Stomach smooth muscle (tissue), 2 donors: ENCODE measurements at regions not wholly inside any gene's neighbourhood (a gene's known extent, or its start where the extent isn't known, plus 50 kb on each side); places are given as distances from the start of the nearest gene placed in this dataset.
"Not testable (repeated sequence)": the region's sequence is repeated elsewhere in the genome, so short reads cannot be mapped to it uniquely, and the experiment has no call there.

Experiments
- H3K27ac ChIP-seq: one replicate; pipeline ENCODE4 v1.7.0; 2013; ENCODE audit warnings: mild to moderate bottlenecking, low read length, inconsistent platforms
- H3K27me3 ChIP-seq, 2 donors: one replicate each; pipeline ENCODE4 v1.7.0; 2013; ENCODE audit warnings: low read length in 2 of 2; ENCODE audit not compliant: insufficient read depth in 2 of 2, control insufficient read depth in 1 of 2
- H3K36me3 ChIP-seq, 2 donors: one replicate each; pipeline ENCODE4 v1.7.0; 2013; ENCODE audit warnings: low read length in 2 of 2; ENCODE audit not compliant: control insufficient read depth in 2 of 2, insufficient read depth in 2 of 2
- H3K4me1 ChIP-seq: one replicate; pipeline ENCODE4 v1.7.0; 2013; ENCODE audit warnings: low read length; ENCODE audit not compliant: control insufficient read depth, insufficient read depth
- H3K4me3 ChIP-seq, 2 donors: one replicate each; pipeline ENCODE4 v1.7.0; 2013; ENCODE audit warnings: low read length in 2 of 2
- H3K9ac ChIP-seq, 2 donors: one replicate each; pipeline ENCODE4 v1.7.0; 2013; ENCODE audit warnings: low read length in 2 of 2, mild to moderate bottlenecking in 1 of 2
- H3K9me3 ChIP-seq, 2 donors: one replicate each; pipeline ENCODE4 v1.7.0; 2013; ENCODE audit warnings: low read length in 2 of 2; ENCODE audit not compliant: control insufficient read depth in 2 of 2
- donor health status: healthy.
- donor health status: Pancreatic carcinoma.

GRCh38 chr1:195197116-195197515, 1411.1 kb downstream of the KCNT2 start:
- no peak overlapping the region for H3K27ac ChIP-seq
- no peaks in the 10 kb centered on the region for H3K9me3 ChIP-seq
- no peak overlapping the region for H3K9ac ChIP-seq
- no peaks in the 10 kb centered on the region for H3K36me3 ChIP-seq
- no peaks in the 10 kb centered on the region for H3K27me3 ChIP-seq
- no peaks in the 10 kb centered on the region for H3K4me1 ChIP-seq
- H3K4me3 ChIP-seq = no peak overlapping the region

GRCh38 chr1:195195423-195196057, 1412.7 kb downstream of the KCNT2 start:
- Histone ChIP-seq H3K9me3 (no peaks in the 10 kb centered on the region), H3K27ac (no peak overlapping the region), H3K36me3 (no peaks in the 10 kb centered on the region), H3K4me1 (no peaks in the 10 kb centered on the region), H3K9ac (no peak overlapping the region), H3K27me3 (no peaks in the 10 kb centered on the region), H3K4me3 (no peak overlapping the region)

DNA sequence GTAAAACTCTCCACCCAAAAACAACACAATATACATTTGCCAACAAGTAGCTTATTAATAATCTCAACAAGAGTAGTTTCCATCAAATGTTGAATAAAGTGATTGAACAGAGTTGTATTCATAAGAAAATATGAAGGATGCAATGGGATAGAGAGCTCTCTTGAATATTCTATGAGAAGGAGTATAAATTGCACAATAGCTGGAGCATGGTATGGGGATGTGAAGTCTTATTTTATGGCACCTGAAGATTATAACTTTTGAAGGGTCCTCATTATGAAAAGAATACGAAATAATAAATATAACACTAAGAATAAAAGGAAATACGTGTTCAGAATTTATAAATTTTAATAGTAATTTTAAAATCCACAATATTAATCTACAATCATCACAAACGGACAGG, 1415.1 kb downstream of the KCNT2 start:
- H3K9me3 ChIP-seq = no peaks in the 10 kb centered on the region
- H3K4me1 ChIP-seq = no peaks in the 10 kb centered on the region
- H3K9ac ChIP-seq = no peak overlapping the region
- no peak overlapping the region for H3K4me3 ChIP-seq
- no peaks in the 10 kb centered on the region for H3K36me3 ChIP-seq
- no peaks in the 10 kb centered on the region for H3K27me3 ChIP-seq
- no peak overlapping the region for H3K27ac ChIP-seq

DNA sequence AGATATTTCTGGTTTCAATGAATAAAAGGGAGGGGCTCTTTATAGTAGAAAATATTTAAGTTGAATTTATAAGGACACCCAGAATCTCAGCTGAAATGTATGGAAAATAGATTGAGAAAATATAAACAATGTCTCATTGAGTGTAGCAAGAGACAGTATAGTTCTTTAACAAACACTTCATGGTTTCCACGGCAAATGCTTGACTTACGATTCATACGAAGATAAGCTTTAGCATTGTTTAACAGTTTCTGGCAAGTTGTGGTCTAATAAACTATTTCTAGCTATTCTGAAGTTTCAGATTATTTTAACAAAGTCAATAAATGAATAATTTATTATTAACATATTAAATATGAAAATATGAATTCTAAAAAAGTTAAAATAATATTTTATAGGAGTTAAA, 1419.4 kb downstream of the KCNT2 start:
- no peaks in the 10 kb centered on the region for H3K36me3 ChIP-seq
- no peak overlapping the region for H3K27ac ChIP-seq
- H3K4me1 ChIP-seq = no peaks in the 10 kb centered on the region
- H3K4me3 ChIP-seq = no peak overlapping the region
- H3K9ac ChIP-seq = no peak overlapping the region
- no peaks in the 10 kb centered on the region for H3K9me3 ChIP-seq
- no peaks in the 10 kb centered on the region for H3K27me3 ChIP-seq

DNA sequence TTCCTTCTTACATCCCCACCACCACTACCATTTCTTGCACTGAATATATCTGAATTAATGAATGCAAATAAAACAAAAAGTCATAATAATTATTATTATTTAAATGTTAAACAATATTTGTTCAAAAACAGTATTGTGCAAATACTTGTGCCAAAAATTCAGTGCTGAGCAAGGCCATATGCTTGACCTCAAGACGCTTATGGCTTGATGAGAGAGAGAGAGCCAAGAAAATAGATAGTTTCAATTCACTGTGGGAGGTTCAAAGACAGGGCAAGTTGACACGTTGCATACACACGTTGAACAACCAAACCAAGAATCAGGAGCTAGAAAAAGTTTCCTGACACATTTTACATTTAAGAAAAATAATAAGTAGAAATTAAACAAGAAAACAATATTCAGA, 1421.7 kb downstream of the KCNT2 start:
- H3K4me1 ChIP-seq = no peaks in the 10 kb centered on the region
- H3K27ac ChIP-seq = no peak overlapping the region
- no peaks in the 10 kb centered on the region for H3K27me3 ChIP-seq
- H3K36me3 ChIP-seq = no peaks in the 10 kb centered on the region
- H3K9ac ChIP-seq = no peak overlapping the region
- no peaks in the 10 kb centered on the region for H3K9me3 ChIP-seq
- no peak overlapping the region for H3K4me3 ChIP-seq

DNA sequence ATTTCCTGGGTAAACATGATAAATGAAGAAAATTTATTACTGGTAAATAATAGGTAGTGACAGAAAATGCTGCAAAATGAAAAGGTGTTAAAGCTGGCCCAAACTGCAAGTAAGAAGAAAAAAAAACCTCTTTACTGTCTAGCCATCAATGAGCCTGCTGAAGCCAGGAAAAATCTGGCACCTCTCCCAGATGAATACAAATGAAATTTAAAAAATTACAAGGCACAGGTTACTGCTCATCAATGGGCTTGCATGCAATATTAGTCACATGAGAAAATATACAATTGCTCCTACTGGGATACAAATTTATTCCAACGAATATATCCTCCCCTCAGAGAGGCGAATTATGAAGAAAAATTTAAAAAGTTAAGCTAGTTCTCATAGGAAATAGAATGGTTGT, 1422.5 kb downstream of the KCNT2 start:
- Histone ChIP-seq H3K27me3 (no peaks in the 10 kb centered on the region), H3K4me1 (no peaks in the 10 kb centered on the region), H3K9ac (no peak overlapping the region)

GRCh38 chr1:195185321-195185720, 1422.9 kb downstream of the KCNT2 start:
- Histone ChIP-seq H3K4me3 (no peak overlapping the region), H3K9ac (no peak overlapping the region), H3K27me3 (no peaks in the 10 kb centered on the region), H3K27ac (no peak overlapping the region), H3K9me3 (no peaks in the 10 kb centered on the region), H3K36me3 (no peaks in the 10 kb centered on the region), H3K4me1 (no peaks in the 10 kb centered on the region)

More for the DNA sequence above, 1422.5 kb downstream of the KCNT2 start:
- no peaks in the 10 kb centered on the region for H3K36me3 ChIP-seq
- H3K27ac ChIP-seq = no peak overlapping the region
- H3K9me3 ChIP-seq = no peaks in the 10 kb centered on the region
- no peak overlapping the region for H3K4me3 ChIP-seq

DNA sequence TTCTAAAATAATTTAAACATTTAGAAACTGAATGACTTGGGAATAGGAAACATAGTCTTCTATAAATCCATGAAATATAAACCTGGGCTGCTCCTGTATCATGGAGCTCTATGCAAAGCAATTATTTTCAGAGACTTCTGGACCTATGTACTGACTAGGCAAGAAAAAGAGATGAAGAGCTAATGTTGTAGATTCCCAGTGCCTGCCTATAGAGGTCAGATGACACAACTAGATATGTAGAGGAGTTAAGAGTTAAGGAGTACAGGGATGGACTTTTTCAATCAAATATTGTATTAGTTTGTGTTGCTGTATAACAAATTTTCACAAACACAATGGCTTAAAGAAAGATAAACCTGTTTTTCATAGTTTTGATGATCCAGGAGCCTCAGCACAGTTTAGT, 1434.5 kb downstream of the KCNT2 start:
- Histone ChIP-seq H3K27me3 (no peaks in the 10 kb centered on the region), H3K4me3 (no peak overlapping the region), H3K27ac (no peak overlapping the region), H3K9ac (no peak overlapping the region), H3K9me3 (no peaks in the 10 kb centered on the region), H3K36me3 (no peaks in the 10 kb centered on the region), H3K4me1 (no peaks in the 10 kb centered on the region)

GRCh38 chr1:195159795-195160194, 1448.4 kb downstream of the KCNT2 start:
- not testable (repeated sequence) for H3K4me1 ChIP-seq, H3K4me3 ChIP-seq, H3K9me3 ChIP-seq, H3K36me3 ChIP-seq, H3K9ac ChIP-seq, H3K27me3 ChIP-seq, H3K27ac ChIP-seq

DNA sequence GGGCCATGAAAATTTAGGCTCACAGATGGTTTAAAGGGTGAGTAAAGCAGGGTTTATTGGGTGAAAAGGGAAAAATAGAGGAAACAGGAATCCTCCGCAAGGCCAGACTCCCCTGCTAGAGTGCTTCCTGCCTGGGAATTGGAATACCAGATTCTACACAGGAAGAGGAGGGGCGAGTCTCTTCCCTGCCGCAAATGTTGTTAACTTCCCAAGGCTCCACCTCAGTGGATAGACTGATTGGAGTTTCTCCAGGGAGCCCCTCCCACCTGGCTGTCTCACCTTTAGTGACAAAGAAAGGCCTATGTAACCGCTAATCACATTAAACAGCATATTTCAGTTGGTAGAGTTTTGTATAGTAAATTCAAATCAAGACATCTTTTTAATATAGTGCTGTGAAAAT, 1450.1 kb downstream of the KCNT2 start:
- H3K27ac ChIP-seq = no peak overlapping the region
- H3K4me3 ChIP-seq = no peak overlapping the region
- H3K36me3 ChIP-seq = no peaks in the 10 kb centered on the region
- H3K4me1 ChIP-seq = no peaks in the 10 kb centered on the region
- H3K9ac ChIP-seq = no peak overlapping the region
- no peaks in the 10 kb centered on the region for H3K9me3 ChIP-seq
- H3K27me3 ChIP-seq = no peaks in the 10 kb centered on the region

- no peak overlapping the region for H3K4me3 ChIP-seq
- no peak overlapping the region for H3K9ac ChIP-seq
- no peaks in the 10 kb centered on the region for H3K4me1 ChIP-seq
- H3K9me3 ChIP-seq = no peaks in the 10 kb centered on the region
- H3K36me3 ChIP-seq = no peaks in the 10 kb centered on the region
- H3K27me3 ChIP-seq = no peaks in the 10 kb centered on the region
- H3K27ac ChIP-seq = no peak overlapping the region
Observed at GRCh38 chr1:195153107-195153506, 1455.1 kb downstream of the KCNT2 start.
